Fibroblast of the aortic adventitia (primary cell): ENCODE measurements at regions not wholly inside any gene's neighbourhood (a gene's known extent, or its start where the extent isn't known, plus 50 kb on each side); places are given as distances from the start of the nearest gene placed in this dataset.

ENCODE experiments used
- DNase-seq: peaks from one replicate; pipeline ENCODE4 v3.0.0-alpha.2; 2010; ENCODE audit warnings: low read depth
- H3K4me3 ChIP-seq: 2 replicates; pipeline ENCODE4 v1.5.1; 2011; ENCODE audit warnings: low read depth, mild to moderate bottlenecking, control low read depth, low read length, moderate library complexity
- CTCF ChIP-seq: IDR thresholded peaks from 2 replicates; pipeline ENCODE4 v1.5.1; 2011; ENCODE audit warnings: mild to moderate bottlenecking, low read length, control low read depth, inconsistent platforms; ENCODE audit not compliant: insufficient read depth

GRCh38 chr12:53808023-53808705 lies 56.4 kb upstream of the CISTR start:
- no peak overlapping the region for H3K4me3 ChIP-seq
- no peak for TF ChIP-seq CTCF
- DNase-seq: no peak

DNA sequence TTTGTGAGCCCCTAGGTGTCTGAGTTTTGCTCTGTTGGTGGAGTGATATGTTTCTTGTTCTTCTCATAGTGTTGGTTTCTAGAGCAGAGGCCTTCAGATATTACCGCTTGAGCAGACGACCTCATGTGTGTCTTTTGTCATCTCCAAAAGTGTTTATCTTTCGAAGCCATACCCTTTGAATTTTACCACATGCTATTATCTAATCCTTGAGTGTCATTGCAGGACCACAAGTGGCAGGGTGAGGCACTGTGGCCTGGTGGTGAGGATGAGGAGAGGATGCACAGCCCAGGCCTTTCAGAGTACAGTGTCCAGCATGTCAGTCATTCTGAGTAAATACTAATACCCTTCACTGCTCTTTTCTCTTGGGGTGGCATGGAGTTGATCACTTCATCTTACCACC lies 57.2 kb upstream of the CISTR start:
- no peak for DNase-seq
- TF ChIP-seq CTCF: no peak
- no peak overlapping the region for H3K4me3 ChIP-seq

DNA sequence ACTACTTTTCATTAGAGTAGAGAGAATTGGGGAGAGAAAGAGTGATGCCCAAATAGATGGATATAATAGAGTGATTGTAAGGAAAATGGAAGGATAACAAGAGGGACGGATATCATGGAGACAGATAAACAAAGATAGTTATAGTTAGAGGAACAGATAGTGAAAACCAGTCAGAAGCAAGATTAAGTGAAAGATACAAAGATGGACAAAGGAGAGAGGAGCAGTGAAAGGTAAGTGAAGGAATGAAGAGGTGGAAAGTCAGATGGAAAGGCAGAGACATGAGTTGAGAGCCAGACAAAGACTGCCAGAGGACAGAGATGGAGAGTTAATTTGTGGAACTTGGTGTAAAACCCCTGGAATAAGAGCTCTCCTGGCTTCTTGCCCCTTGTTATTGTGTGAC lies 59.2 kb upstream of the CISTR start:
- no peak for TF ChIP-seq CTCF
- DNase-seq: no peak

DNA sequence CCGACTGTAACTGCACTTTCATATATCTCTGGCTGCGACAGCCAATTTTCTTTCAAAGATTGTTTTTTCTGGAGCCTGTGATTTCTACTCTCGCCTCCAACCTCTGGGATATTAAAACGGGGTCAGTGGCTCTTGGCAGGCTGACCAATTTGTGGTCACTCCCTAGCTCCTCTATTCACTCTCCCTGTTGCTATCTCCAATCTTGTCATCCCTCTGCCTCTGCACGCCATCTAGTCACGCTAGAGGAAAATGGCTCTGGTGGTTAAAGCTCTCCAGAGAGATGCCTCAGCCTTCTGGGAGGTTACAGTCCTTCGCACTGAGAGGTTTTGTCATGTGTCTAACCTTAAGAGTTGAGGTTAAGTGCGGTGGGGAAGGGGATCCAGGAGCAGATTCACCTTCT lies 59.8 kb upstream of the CISTR start:
- DNase-seq: peak; percentile 87
- TF ChIP-seq CTCF: no peak
- H3K4me3 ChIP-seq: no peak overlapping the region

More for the DNA sequence above, 59.2 kb upstream of the CISTR start:
- H3K4me3 ChIP-seq: no peak overlapping the region

- no peak for TF ChIP-seq CTCF
- DNase-seq: no peak
- H3K4me3 ChIP-seq: no peak overlapping the region
These were observed 64.7 kb upstream of the CISTR start for GRCh38 chr12:53816360-53817020.

- H3K4me3 ChIP-seq: no peak overlapping the region
- DNase-seq: no peak
- TF ChIP-seq CTCF: no peak
These were observed 65.2 kb upstream of the CISTR start for GRCh38 chr12:53817021-53817389.
